ENCODE measurements at regions not wholly inside any gene's neighbourhood (a gene's known extent, or its start where the extent isn't known, plus 50 kb on each side); places are given as distances from the start of the nearest gene placed in this dataset.

GRCh38 chr6:47147836-47148344 lies 105.8 kb upstream of the ADGRF1 start:
- no peak for TF ChIP-seq POLR2AphosphoS5 (IDR thresholded peaks at IDR 0.05; ENCODE audit: low read depth, low read length)
- no peak for TF ChIP-seq TAF1 (IDR thresholded peaks at IDR 0.05; ENCODE audit: borderline replicate concordance, low read depth, low read length)
- no peak for TF ChIP-seq POLR2A (IDR thresholded peaks at IDR 0.05; ENCODE audit: low read depth, low read length)
- FAIRE-seq, result no peak
- DNase-seq (ENCODE audit: insufficient read length), result no peak

GRCh38 chr6:47147175-47147727 lies 105.1 kb upstream of the ADGRF1 start:
- FAIRE-seq (no peak), DNase-seq (ENCODE audit: insufficient read length) (no peak)

GRCh38 chr6:47146431-47147174 lies 104.5 kb upstream of the ADGRF1 start:
- TF ChIP-seq POLR2A (IDR thresholded peaks at IDR 0.05; ENCODE audit: low read depth, low read length) (no peak), POLR2AphosphoS5 (IDR thresholded peaks at IDR 0.05; ENCODE audit: low read depth, low read length) (no peak), TAF1 (IDR thresholded peaks at IDR 0.05; ENCODE audit: borderline replicate concordance, low read depth, low read length) (no peak)
- FAIRE-seq (no peak), DNase-seq (ENCODE audit: insufficient read length) (no peak)

More at GRCh38 chr6:47147175-47147727, 105.1 kb upstream of the ADGRF1 start:
- TF ChIP-seq POLR2A (IDR thresholded peaks at IDR 0.05; ENCODE audit: low read depth, low read length) (no peak), TAF1 (IDR thresholded peaks at IDR 0.05; ENCODE audit: borderline replicate concordance, low read depth, low read length) (no peak), POLR2AphosphoS5 (IDR thresholded peaks at IDR 0.05; ENCODE audit: low read depth, low read length) (no peak)

GRCh38 chr6:47145212-47145611 lies 103.1 kb upstream of the ADGRF1 start:
- DNase-seq (ENCODE audit: insufficient read length), result no peak
- no peak for FAIRE-seq
- no peak for TF ChIP-seq POLR2AphosphoS5 (IDR thresholded peaks at IDR 0.05; ENCODE audit: low read depth, low read length)
- TF ChIP-seq POLR2A (IDR thresholded peaks at IDR 0.05; ENCODE audit: low read depth, low read length), result no peak
- no peak for TF ChIP-seq TAF1 (IDR thresholded peaks at IDR 0.05; ENCODE audit: borderline replicate concordance, low read depth, low read length)

GRCh38 chr6:47144306-47144705 lies 102.2 kb upstream of the ADGRF1 start:
- DNase-seq (ENCODE audit: insufficient read length), result no peak
- no peak for FAIRE-seq
- no peak for TF ChIP-seq POLR2AphosphoS5 (IDR thresholded peaks at IDR 0.05; ENCODE audit: low read depth, low read length)
- TF ChIP-seq TAF1 (IDR thresholded peaks at IDR 0.05; ENCODE audit: borderline replicate concordance, low read depth, low read length), result no peak
- no peak for TF ChIP-seq POLR2A (IDR thresholded peaks at IDR 0.05; ENCODE audit: low read depth, low read length)

- no peak for TF ChIP-seq POLR2A (IDR thresholded peaks at IDR 0.05; ENCODE audit: low read depth, low read length)
- FAIRE-seq (no peak), DNase-seq (ENCODE audit: insufficient read length) (no peak)
Measured at GRCh38 chr6:47141963-47142362, 99.8 kb upstream of the ADGRF1 start.

- TF ChIP-seq POLR2AphosphoS5 (IDR thresholded peaks at IDR 0.05; ENCODE audit: low read depth, low read length), result no peak
- no peak for TF ChIP-seq POLR2A (IDR thresholded peaks at IDR 0.05; ENCODE audit: low read depth, low read length)
- no peak for TF ChIP-seq TAF1 (IDR thresholded peaks at IDR 0.05; ENCODE audit: borderline replicate concordance, low read depth, low read length)
- FAIRE-seq, result no peak
- no peak for DNase-seq (ENCODE audit: insufficient read length)
Measured at GRCh38 chr6:47141171-47141570, 99.0 kb upstream of the ADGRF1 start.

GRCh38 chr6:47138046-47138445 lies 95.9 kb upstream of the ADGRF1 start:
- FAIRE-seq (no peak), DNase-seq (ENCODE audit: insufficient read length) (no peak)

GRCh38 chr6:47137073-47137472 lies 94.9 kb upstream of the ADGRF1 start:
- no peak for FAIRE-seq
- DNase-seq (ENCODE audit: insufficient read length), result no peak
- TF ChIP-seq TAF1 (IDR thresholded peaks at IDR 0.05; ENCODE audit: borderline replicate concordance, low read depth, low read length) (no peak), POLR2A (IDR thresholded peaks at IDR 0.05; ENCODE audit: low read depth, low read length) (no peak), POLR2AphosphoS5 (IDR thresholded peaks at IDR 0.05; ENCODE audit: low read depth, low read length) (no peak)

More at GRCh38 chr6:47138046-47138445, 95.9 kb upstream of the ADGRF1 start:
- TF ChIP-seq TAF1 (IDR thresholded peaks at IDR 0.05; ENCODE audit: borderline replicate concordance, low read depth, low read length) (no peak), POLR2A (IDR thresholded peaks at IDR 0.05; ENCODE audit: low read depth, low read length) (no peak), POLR2AphosphoS5 (IDR thresholded peaks at IDR 0.05; ENCODE audit: low read depth, low read length) (no peak)

- FAIRE-seq (no peak), DNase-seq (ENCODE audit: insufficient read length) (no peak)
- TF ChIP-seq POLR2AphosphoS5 (IDR thresholded peaks at IDR 0.05; ENCODE audit: low read depth, low read length) (no peak), POLR2A (IDR thresholded peaks at IDR 0.05; ENCODE audit: low read depth, low read length) (no peak), TAF1 (IDR thresholded peaks at IDR 0.05; ENCODE audit: borderline replicate concordance, low read depth, low read length) (no peak)
Measured at GRCh38 chr6:47135772-47136171, 93.6 kb upstream of the ADGRF1 start.

- FAIRE-seq (no peak), DNase-seq (ENCODE audit: insufficient read length) (no peak)
- TF ChIP-seq POLR2A (IDR thresholded peaks at IDR 0.05; ENCODE audit: low read depth, low read length) (no peak), TAF1 (IDR thresholded peaks at IDR 0.05; ENCODE audit: borderline replicate concordance, low read depth, low read length) (no peak), POLR2AphosphoS5 (IDR thresholded peaks at IDR 0.05; ENCODE audit: low read depth, low read length) (no peak)
Measured at GRCh38 chr6:47134476-47135189, 92.5 kb upstream of the ADGRF1 start.

Measured in GM12892 (cell line).